WERI-Rb-1 (cell line): ENCODE measurements at regions not wholly inside any gene's neighbourhood (a gene's known extent, or its start where the extent isn't known, plus 50 kb on each side); places are given as distances from the start of the nearest gene placed in this dataset.

ENCODE experiments used
- DNase-seq: peaks from one replicate; pipeline ENCODE4 v3.0.0-alpha.2; 2020
- H3K27ac ChIP-seq: fragments of 250-450 bp; sonication (Bioruptor Pico); 2 replicates; pipeline ENCODE4 v1.5.1; 2020; ENCODE audit warnings: mild to moderate bottlenecking, moderate library complexity
- H3K27me3 ChIP-seq: fragments of 250-450 bp; sonication (Bioruptor Pico); 2 replicates; pipeline ENCODE4 v1.5.1; 2021; ENCODE audit warnings: mild to moderate bottlenecking, low read depth, moderate library complexity; ENCODE audit not compliant: insufficient read depth, severe bottlenecking
- H3K36me3 ChIP-seq: fragments of 250-450 bp; sonication (Bioruptor Pico); 2 replicates; pipeline ENCODE4 v1.5.1; 2020; ENCODE audit warnings: mild to moderate bottlenecking, moderate library complexity
- H3K4me3 ChIP-seq: 2 replicates; pipeline ENCODE4 v1.5.1; 2011; ENCODE audit warnings: low read depth, mild to moderate bottlenecking, control low read depth, low read length
- H3K9me3 ChIP-seq: fragments of 250-450 bp; sonication (Bioruptor Pico); 2 replicates; pipeline ENCODE4 v1.5.1; 2021; ENCODE audit warnings: mild to moderate bottlenecking, moderate library complexity; ENCODE audit not compliant: severe bottlenecking
- CTCF ChIP-seq: IDR thresholded peaks from 2 replicates; pipeline ENCODE4 v1.5.1; 2011; ENCODE audit warnings: low read depth, mild to moderate bottlenecking, control low read depth, inconsistent platforms, low read length

GRCh38 chr4:43351970-43352806 lies 459.7 kb downstream of the GRXCR1 start:
- no peak overlapping the region for H3K27ac ChIP-seq
- DNase-seq, result no peak
- no peaks in the 10 kb centered on the region for H3K27me3 ChIP-seq
- H3K4me3 ChIP-seq, result no peak overlapping the region
- no peaks in the 10 kb centered on the region for H3K9me3 ChIP-seq
- no peak for TF ChIP-seq CTCF
- no peaks in the 10 kb centered on the region for H3K36me3 ChIP-seq

DNA sequence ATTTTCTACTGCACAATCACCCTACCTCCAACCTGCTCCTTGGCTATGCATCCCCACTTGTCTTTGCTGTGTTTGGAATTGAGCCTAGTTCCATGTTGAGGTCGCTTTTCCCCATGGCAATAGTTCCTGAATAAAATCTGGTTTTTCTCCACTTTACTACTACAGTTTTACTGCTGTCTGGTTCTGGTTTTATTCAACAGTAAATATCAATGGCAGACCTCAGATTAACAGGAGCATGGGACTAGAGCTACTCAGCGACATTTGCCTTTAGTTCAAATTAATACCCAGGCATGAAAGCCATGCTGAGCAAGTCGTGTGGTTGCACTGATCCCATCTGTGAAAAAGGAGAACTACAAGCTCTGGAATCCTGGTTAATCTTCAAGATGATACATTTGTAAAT lies 460.3 kb downstream of the GRXCR1 start:
- TF ChIP-seq CTCF, result no peak
- H3K4me3 ChIP-seq, result no peak overlapping the region
- DNase-seq, result no peak
- H3K9me3 ChIP-seq, result no peaks in the 10 kb centered on the region
- H3K36me3 ChIP-seq, result no peaks in the 10 kb centered on the region
- H3K27me3 ChIP-seq, result no peaks in the 10 kb centered on the region
- no peak overlapping the region for H3K27ac ChIP-seq

GRCh38 chr4:43353552-43353951 lies 461.0 kb downstream of the GRXCR1 start:
- Histone ChIP-seq H3K9me3 (no peaks in the 10 kb centered on the region), H3K27me3 (no peaks in the 10 kb centered on the region), H3K27ac (no peak overlapping the region), H3K4me3 (no peak overlapping the region), H3K36me3 (no peaks in the 10 kb centered on the region)
- no peak for TF ChIP-seq CTCF
- no peak for DNase-seq

GRCh38 chr4:43356786-43357185 lies 464.3 kb downstream of the GRXCR1 start:
- Histone ChIP-seq H3K4me3 (no peak overlapping the region), H3K36me3 (no peaks in the 10 kb centered on the region), H3K27me3 (no peaks in the 10 kb centered on the region), H3K27ac (no peak overlapping the region), H3K9me3 (no peaks in the 10 kb centered on the region)
- no peak for DNase-seq
- TF ChIP-seq CTCF, result no peak

- Histone ChIP-seq H3K36me3 (no peaks in the 10 kb centered on the region), H3K27me3 (no peaks in the 10 kb centered on the region), H3K4me3 (no peak overlapping the region), H3K9me3 (no peaks in the 10 kb centered on the region), H3K27ac (no peak overlapping the region)
- DNase-seq, result no peak
- TF ChIP-seq CTCF, result no peak
Measured at GRCh38 chr4:43357252-43357974, 464.9 kb downstream of the GRXCR1 start.
